ENCODE measurements at regions not wholly inside any gene's neighbourhood (a gene's known extent, or its start where the extent isn't known, plus 50 kb on each side); places are given as distances from the start of the nearest gene placed in this dataset.

- H3K27ac Mint-ChIP-seq, result no peak overlapping the region
- no peaks in the 10 kb centered on the region for H3K27me3 Mint-ChIP-seq
- no peaks in the 10 kb centered on the region for H3K9me3 Mint-ChIP-seq
- H3K4me3 Mint-ChIP-seq, result no peak overlapping the region
- H3K4me1 Mint-ChIP-seq, result no peaks in the 10 kb centered on the region
- H3K36me3 Mint-ChIP-seq, result no peaks in the 10 kb centered on the region
Measured at GRCh38 chr16:49216593-49216992, 65.0 kb downstream of the CBLN1 start.

DNA sequence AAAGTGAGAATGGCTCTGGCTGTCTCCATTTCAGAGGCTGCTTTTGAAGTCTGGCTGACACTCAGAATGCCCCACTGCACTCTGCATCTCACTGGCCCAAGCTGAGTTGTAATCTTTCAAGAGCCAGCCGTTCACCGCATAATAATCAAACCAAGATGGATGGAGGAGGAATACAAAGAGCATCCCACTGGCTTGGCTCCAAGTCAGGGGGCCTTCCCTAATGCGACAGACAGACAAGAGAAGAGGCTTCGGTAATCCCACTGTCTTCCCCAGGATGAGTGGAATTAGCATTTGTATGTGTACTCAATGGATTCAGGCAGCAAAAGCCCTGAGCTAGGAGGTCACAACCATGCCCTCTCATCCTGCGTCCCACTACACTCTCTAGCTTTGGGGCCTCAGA is 68.0 kb downstream of the CBLN1 start:
- H3K36me3 Mint-ChIP-seq, result no peaks in the 10 kb centered on the region
- no peaks in the 10 kb centered on the region for H3K27me3 Mint-ChIP-seq
- no peak overlapping the region for H3K27ac Mint-ChIP-seq
- H3K4me3 Mint-ChIP-seq, result no peak overlapping the region
- no peaks in the 10 kb centered on the region for H3K4me1 Mint-ChIP-seq
- no peaks in the 10 kb centered on the region for H3K9me3 Mint-ChIP-seq

GRCh38 chr16:49204191-49204590 is 77.4 kb downstream of the CBLN1 start:
- Mint-ChIP-seq H3K27me3 (peaks cover 3% of the 10 kb centered on the region), H3K36me3 (no peaks in the 10 kb centered on the region), H3K9me3 (no peaks in the 10 kb centered on the region), H3K27ac (no peak overlapping the region), H3K4me1 (no peaks in the 10 kb centered on the region), H3K4me3 (no peak overlapping the region)

- Mint-ChIP-seq H3K9me3 (no peaks in the 10 kb centered on the region), H3K4me3 (no peak overlapping the region)
Measured at GRCh38 chr16:49203361-49203760, 78.3 kb downstream of the CBLN1 start.

DNA sequence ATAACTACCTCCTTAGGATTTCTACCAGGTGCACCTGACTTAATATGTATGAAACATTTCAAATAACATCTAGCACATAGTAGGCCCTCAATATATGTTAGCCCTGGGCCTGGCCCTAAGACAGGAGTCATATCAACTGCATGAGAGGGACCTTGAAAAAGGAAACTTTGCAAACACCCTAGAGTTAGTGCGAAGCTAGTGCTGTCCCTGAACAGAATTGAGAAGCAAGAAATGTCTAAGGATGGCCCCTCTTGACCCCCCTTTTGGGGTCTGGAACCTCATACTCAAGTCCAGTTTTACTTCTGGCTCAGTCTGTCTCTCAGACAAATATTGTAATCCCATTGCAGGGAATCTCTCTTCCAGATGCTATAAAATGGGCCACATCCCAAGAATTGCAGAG is 80.5 kb downstream of the CBLN1 start:
- no peaks in the 10 kb centered on the region for H3K36me3 Mint-ChIP-seq
- H3K4me3 Mint-ChIP-seq, result no peak overlapping the region
- H3K9me3 Mint-ChIP-seq, result no peaks in the 10 kb centered on the region

More at GRCh38 chr16:49203361-49203760, 78.3 kb downstream of the CBLN1 start:
- H3K27me3 Mint-ChIP-seq, result peaks cover 3% of the 10 kb centered on the region
- no peak overlapping the region for H3K27ac Mint-ChIP-seq
- no peaks in the 10 kb centered on the region for H3K4me1 Mint-ChIP-seq
- no peaks in the 10 kb centered on the region for H3K36me3 Mint-ChIP-seq

DNA sequence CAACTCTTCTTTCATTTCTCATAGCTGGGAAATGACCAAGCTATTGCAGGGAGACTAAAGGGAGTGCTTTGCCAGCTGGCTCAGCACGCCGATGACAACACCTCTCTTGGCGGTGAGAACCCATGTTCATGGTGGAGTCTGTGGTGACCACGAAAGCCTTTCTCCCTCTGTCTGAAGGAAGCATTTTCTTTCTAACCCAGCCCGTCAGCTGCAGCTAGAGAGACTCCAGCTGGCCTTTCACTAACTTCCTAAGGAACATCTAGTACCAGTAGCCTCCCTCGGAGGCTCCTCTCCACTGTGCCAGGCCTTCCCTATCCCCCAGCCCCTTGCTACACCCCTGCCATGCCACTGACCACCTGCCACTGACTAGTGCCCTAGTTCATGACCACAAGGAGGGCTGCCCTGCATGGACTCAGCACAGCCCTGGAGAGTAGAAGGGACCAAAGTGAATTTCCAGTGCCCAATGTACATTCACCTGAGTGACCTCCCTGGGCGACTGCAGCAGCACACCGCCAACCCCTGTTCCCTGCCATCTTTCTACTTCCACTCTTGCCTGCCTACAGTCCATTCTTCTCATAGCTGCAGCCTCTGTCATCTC is 81.3 kb downstream of the CBLN1 start:
- H3K27me3 Mint-ChIP-seq, result no peaks in the 10 kb centered on the region
- H3K4me3 Mint-ChIP-seq, result no peak overlapping the region
- no peak overlapping the region for H3K27ac Mint-ChIP-seq
- no peaks in the 10 kb centered on the region for H3K9me3 Mint-ChIP-seq
- no peaks in the 10 kb centered on the region for H3K4me1 Mint-ChIP-seq
- no peaks in the 10 kb centered on the region for H3K36me3 Mint-ChIP-seq

More for the DNA sequence above, 80.5 kb downstream of the CBLN1 start:
- no peak overlapping the region for H3K27ac Mint-ChIP-seq
- peaks cover 3% of the 10 kb centered on the region for H3K27me3 Mint-ChIP-seq
- no peaks in the 10 kb centered on the region for H3K4me1 Mint-ChIP-seq

DNA sequence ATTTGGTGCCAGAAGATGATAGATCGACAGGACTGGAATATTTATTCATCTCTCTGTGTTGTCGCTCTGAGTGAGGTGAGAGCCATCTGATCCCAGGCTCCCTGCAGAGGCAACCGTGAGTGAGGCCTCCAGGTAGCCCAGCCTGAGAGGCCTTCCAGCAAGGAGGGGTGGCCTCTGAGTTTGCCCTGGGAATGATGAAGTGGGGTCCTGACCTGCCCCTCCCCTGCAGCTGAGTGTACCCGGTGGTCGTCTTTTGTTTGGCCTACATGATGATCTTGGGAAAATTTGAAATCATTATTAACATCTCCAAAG is 86.4 kb downstream of the CBLN1 start:
- H3K9me3 Mint-ChIP-seq, result no peaks in the 10 kb centered on the region
- H3K27ac Mint-ChIP-seq, result no peak overlapping the region
- no peaks in the 10 kb centered on the region for H3K4me1 Mint-ChIP-seq
- H3K36me3 Mint-ChIP-seq, result no peaks in the 10 kb centered on the region
- peaks cover 7% of the 10 kb centered on the region for H3K27me3 Mint-ChIP-seq
- H3K4me3 Mint-ChIP-seq, result no peak overlapping the region

GRCh38 chr16:49194537-49195236 is 87.0 kb downstream of the CBLN1 start:
- no peaks in the 10 kb centered on the region for H3K4me1 Mint-ChIP-seq
- peaks cover 7% of the 10 kb centered on the region for H3K27me3 Mint-ChIP-seq
- H3K9me3 Mint-ChIP-seq, result no peaks in the 10 kb centered on the region
- no peaks in the 10 kb centered on the region for H3K36me3 Mint-ChIP-seq
- no peak overlapping the region for H3K4me3 Mint-ChIP-seq
- H3K27ac Mint-ChIP-seq, result no peak overlapping the region

DNA sequence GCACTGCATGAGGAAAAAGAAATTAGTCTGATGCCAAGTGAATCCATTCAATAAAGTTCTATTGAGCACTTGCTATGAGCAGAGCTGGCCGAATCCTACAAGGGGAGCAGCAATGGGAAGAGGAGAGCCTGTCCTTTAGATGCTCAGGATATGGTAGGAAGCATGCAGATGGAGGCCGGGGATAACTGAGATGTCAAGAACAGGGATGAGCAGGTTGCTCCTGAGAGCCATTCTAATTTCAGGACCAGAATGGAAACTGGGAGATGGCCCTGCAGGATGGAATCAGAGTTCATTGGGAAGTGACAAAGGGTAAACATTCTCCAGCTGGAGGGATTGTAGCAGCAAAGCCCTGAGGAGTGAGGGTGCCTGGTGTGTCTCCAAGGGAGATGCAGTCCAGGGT is 88.0 kb downstream of the CBLN1 start:
- no peak overlapping the region for H3K4me3 Mint-ChIP-seq
- H3K27me3 Mint-ChIP-seq, result peaks cover 7% of the 10 kb centered on the region
- no peaks in the 10 kb centered on the region for H3K36me3 Mint-ChIP-seq
- H3K4me1 Mint-ChIP-seq, result no peaks in the 10 kb centered on the region
- H3K27ac Mint-ChIP-seq, result no peak overlapping the region
- no peaks in the 10 kb centered on the region for H3K9me3 Mint-ChIP-seq

DNA sequence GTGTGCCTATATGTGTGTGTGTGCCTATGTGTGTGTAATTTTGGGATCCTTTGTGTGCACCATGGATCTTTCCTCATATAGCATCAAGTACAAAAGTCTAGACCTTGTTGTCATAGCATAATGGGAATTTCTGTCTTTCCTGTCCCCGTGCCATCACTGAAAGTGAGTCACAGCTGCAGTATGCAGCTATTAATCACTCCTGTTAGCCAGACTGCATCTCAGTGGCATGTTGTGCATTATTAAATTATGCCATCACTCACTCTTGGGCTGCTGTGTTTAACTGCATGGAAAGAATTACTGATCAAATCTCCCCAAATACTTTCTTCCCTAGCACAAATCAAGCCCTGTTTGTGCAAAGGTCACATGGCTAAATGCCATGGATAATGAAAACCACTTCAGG is 92.4 kb downstream of the CBLN1 start:
- H3K9me3 Mint-ChIP-seq, result no peaks in the 10 kb centered on the region
- H3K36me3 Mint-ChIP-seq, result no peaks in the 10 kb centered on the region
- peaks cover 7% of the 10 kb centered on the region for H3K27me3 Mint-ChIP-seq
- H3K4me1 Mint-ChIP-seq, result no peaks in the 10 kb centered on the region
- H3K4me3 Mint-ChIP-seq, result no peak overlapping the region
- no peak overlapping the region for H3K27ac Mint-ChIP-seq

- H3K36me3 Mint-ChIP-seq, result no peaks in the 10 kb centered on the region
- H3K4me1 Mint-ChIP-seq, result no peaks in the 10 kb centered on the region
- peaks cover 1% of the 10 kb centered on the region for H3K27me3 Mint-ChIP-seq
- H3K4me3 Mint-ChIP-seq, result no peak overlapping the region
- H3K27ac Mint-ChIP-seq, result no peak overlapping the region
- H3K9me3 Mint-ChIP-seq, result no peaks in the 10 kb centered on the region
Measured at GRCh38 chr16:49183911-49184310, 97.7 kb downstream of the CBLN1 start.

GRCh38 chr16:49181791-49182518 is 99.7 kb downstream of the CBLN1 start:
- Mint-ChIP-seq H3K27ac (no peak overlapping the region), H3K36me3 (no peaks in the 10 kb centered on the region), H3K4me3 (no peak overlapping the region), H3K27me3 (peaks cover 1% of the 10 kb centered on the region), H3K9me3 (no peaks in the 10 kb centered on the region), H3K4me1 (no peaks in the 10 kb centered on the region)

GRCh38 chr16:49179714-49180330 is 101.8 kb downstream of the CBLN1 start:
- Mint-ChIP-seq H3K9me3 (no peaks in the 10 kb centered on the region), H3K4me1 (no peaks in the 10 kb centered on the region), H3K27me3 (peaks cover 1% of the 10 kb centered on the region), H3K4me3 (no peak overlapping the region), H3K36me3 (no peaks in the 10 kb centered on the region), H3K27ac (no peak overlapping the region)

GRCh38 chr16:49168126-49168525 is 113.5 kb downstream of the CBLN1 start:
- no peaks in the 10 kb centered on the region for H3K4me1 Mint-ChIP-seq
- H3K27me3 Mint-ChIP-seq, result no peaks in the 10 kb centered on the region
- H3K4me3 Mint-ChIP-seq, result no peak overlapping the region
- no peaks in the 10 kb centered on the region for H3K36me3 Mint-ChIP-seq
- no peak overlapping the region for H3K27ac Mint-ChIP-seq
- H3K9me3 Mint-ChIP-seq, result no peaks in the 10 kb centered on the region

DNA sequence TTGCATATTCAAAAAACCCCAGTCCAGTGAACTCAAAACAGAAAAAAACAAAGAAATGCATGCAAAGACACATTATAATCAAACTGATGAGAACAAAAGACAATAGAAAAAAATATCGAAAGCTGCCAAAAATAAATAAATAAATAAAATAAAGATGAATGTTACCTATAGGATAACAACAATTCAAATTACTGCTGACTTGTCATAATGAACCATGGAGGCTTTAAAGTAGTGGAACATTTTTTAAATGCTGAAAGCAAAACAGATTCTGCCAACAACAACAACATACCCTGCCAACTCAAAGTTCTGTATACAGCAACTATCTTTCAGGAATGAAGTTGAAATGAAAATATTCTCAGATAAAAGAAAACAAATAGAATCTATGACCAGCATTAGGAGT is 116.6 kb downstream of the CBLN1 start:
- no peaks in the 10 kb centered on the region for H3K9me3 Mint-ChIP-seq
- H3K36me3 Mint-ChIP-seq, result no peaks in the 10 kb centered on the region
- H3K4me1 Mint-ChIP-seq, result no peaks in the 10 kb centered on the region
- no peaks in the 10 kb centered on the region for H3K27me3 Mint-ChIP-seq
- no peak overlapping the region for H3K4me3 Mint-ChIP-seq
- no peak overlapping the region for H3K27ac Mint-ChIP-seq

- Mint-ChIP-seq H3K27me3 (no peaks in the 10 kb centered on the region), H3K4me3 (no peak overlapping the region), H3K36me3 (no peaks in the 10 kb centered on the region), H3K27ac (no peak overlapping the region), H3K9me3 (peaks cover 10% of the 10 kb centered on the region), H3K4me1 (no peaks in the 10 kb centered on the region)
Measured at GRCh38 chr16:49161191-49161590, 120.4 kb downstream of the CBLN1 start.

Measured in activated naive CD4-positive, alpha-beta T cell treated with anti-CD3 and anti-CD28 coated beads, Interleukin-2, amount 50 U/mL, for 24 hours (primary cell).